ENCODE measurements at regions not wholly inside any gene's neighbourhood (a gene's known extent, or its start where the extent isn't known, plus 50 kb on each side); places are given as distances from the start of the nearest gene placed in this dataset.

DNA sequence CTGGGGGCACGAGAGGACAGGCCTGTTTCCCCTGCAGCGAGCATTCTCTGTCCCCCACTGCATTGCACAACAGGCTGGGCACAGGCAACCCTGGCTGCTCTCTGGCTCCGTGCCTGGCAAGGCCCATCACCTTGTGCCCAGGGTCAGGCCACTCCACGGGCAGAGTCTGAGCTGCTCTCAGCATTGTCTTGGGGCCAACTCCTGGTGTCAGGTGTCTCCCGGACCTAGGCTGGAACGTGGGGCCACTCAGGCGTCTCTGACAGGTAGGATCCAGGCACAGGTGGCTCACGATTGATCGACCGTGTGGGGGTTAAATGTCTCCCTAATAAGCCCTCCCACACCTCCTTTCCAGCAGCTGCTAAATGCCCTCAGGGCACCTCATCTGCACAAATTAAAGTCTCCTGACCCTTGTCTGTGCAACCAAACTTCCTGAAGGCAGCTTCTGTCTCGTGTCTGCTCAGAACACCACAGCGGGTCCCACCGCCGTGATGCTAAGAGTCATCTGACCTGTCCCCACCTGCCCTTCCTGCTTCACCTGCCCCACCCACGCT, 66.6 kb upstream of the GPC1 start:
- TF ChIP-seq GATA2 (IDR thresholded peaks at IDR 0.05; ENCODE audit: low read depth, low read length) (no peak), GATA3 (IDR thresholded peaks at IDR 0.05; ENCODE audit: low read depth, low read length) (no peak)

All from SH-SY5Y (cell line).